ENCODE measurements at regions not wholly inside any gene's neighbourhood (a gene's known extent, or its start where the extent isn't known, plus 50 kb on each side); places are given as distances from the start of the nearest gene placed in this dataset.
"Not testable (repeated sequence)": the region's sequence is repeated elsewhere in the genome, so short reads cannot be mapped to it uniquely, and the experiment has no call there.

DNA sequence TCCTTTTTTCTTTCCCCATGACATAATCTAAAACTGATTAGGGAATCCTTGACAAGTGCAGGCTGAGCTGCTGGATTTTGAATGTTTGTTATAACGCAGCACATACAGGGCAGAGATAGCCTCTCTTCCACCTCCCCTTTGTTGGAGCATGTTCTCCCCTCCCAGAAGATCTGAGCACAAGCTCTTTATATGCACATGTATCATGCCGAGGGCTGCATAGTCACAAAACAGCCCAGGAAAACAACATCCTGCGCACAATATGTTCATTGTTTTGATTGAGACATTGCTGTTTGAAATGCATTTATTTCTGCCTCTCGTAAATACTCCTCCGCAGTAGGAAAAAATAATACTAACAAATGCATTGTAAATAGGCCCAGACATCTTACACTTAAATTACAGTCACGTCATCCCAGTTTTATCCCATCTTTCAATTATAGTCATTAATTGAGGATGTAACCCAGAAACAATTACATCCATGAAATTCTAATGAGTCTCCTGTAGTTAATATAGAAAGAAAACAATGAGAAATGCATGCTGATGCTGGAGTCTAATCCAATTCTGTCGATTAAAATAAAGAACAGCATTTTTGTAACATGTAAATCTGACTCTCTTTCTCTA, 401.8 kb downstream of the BTG1 start:
- DNase-seq (ENCODE audit: low read depth, low spot score) = no peak

DNA sequence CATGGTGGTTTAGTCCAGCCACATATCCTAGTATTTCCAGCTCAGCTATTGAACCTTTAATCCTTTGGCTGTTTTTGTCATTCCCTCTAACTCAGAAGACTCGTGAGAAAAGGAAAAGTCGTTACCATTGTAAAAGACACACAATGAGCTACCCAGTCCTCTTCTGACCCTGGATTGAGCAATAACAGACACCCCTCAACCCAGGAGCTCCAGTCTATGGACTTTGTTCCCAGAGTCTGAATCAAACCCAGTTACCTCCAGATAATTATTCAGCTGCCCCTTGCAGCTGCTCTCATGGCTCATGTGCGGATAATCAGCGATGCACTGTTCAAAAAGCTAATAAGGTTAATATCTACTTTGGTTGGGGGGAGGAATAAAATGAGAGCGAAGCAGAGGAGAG, 402.4 kb downstream of the BTG1 start:
- DNase-seq (ENCODE audit: low read depth, low spot score) = no peak

DNA sequence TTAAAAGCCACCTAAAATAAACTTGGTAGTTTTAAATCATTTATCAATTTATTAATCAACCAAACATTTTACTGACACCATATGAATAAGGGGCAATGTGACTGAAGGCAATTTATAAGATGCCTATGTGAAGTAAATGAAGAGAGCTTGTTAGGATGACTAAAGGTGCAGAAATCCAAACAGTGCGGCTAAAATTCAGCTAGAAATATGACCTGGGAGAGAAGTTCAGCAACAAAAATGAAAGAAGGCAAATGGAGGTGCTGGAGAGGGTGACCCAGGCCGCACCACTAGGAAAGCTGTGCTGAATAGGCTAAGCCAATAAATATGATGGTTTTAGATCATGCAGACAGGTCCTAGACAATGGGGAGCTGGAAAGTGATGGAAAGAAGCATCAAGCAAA, 403.7 kb downstream of the BTG1 start:
- no peak for DNase-seq (ENCODE audit: low read depth, low spot score)

DNA sequence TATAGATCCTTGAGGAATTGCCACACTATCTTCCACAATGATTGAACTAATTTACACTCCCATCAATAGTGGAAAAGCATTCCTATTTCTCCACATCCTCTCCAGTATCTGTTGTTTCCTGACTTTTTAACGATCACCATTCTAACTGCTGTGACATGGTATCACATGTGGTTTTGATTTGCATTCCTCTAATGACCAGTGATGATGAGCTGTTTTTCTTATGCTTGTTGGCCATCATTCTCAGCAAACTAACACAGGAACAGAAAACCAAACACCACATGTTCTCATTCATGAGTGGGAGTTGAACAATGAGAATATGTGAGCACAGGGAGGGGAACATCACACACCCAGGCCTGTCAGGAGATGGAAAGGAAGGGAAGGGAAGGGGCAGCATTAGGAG, 411.8 kb downstream of the BTG1 start:
- not testable (repeated sequence) for DNase-seq (ENCODE audit: low read depth, low spot score)

DNA sequence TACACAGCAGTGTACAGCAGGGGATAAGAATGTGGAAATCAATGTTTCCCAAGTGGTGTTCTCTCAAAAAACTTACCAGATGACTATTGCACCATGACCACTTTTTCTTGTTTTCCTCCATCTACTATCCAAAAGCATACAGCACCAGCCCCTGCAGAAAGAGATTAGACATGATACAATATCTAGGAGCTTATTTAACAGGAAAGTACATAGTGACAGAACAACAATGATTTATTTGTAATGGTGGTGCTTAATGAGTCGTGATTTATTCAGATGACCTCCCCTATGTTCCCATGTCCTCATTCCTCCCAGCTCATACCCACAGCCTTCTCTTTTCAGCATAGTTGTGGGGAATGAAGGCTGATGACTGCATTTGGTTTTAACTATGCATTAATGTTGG, 413.6 kb downstream of the BTG1 start:
- no peak for DNase-seq (ENCODE audit: low read depth, low spot score)

DNA sequence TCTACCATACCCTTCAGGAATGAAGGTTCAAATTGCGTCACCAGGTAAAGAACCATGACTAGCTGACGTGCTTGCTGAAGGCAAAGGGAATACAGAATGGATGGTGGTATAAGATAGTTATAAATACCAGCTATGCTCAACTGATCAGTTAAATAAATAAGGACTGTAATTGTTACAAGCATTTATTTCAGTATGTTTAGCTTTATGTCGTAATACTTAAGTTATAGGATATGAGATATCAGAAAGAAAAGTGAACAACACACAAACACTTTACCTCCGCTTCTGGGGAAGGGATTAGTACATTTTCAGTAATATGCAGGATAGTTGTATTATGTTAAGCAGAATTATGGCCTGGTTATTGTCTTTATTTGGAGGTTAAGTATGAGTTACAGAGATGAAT, 416.1 kb downstream of the BTG1 start:
- no peak for DNase-seq (ENCODE audit: low read depth, low spot score)

DNA sequence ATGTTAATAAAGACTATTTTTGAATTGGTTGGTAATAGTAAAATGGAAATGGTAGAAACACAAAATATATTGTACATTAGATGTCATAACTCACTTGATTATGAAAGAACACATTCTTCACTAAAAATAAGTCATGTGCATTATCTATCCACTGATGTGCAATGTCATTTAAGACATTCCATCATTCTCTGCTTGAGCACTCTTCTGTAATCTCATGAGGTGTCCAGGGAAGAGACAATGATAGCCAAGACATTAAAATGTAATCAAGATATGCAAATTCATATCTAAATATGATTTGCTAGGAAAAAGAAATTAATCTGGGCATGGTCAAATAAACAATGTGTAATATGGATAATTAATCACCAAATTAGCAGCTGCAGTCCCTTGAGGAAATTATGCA, 422.5 kb downstream of the BTG1 start:
- no peak for DNase-seq (ENCODE audit: low read depth, low spot score)

DNA sequence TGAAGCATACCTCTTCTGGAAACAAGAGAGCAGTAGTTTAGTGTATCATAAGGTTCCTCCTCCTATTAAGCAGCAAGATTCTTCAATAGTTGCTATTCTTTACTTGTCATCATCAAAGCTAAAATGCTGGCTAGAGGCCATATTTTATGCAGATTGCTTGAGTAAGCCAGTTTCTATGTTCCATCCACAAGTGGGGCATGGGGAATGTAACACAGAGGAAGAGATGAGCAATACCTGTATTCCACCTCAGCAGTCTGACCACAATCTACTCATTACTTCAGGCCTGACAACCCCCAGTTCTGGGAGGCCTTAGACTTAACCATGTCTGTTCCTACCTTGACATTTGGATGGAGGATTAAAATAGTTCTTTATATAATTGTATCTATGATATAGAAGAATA, 423.6 kb downstream of the BTG1 start:
- DNase-seq (ENCODE audit: low read depth, low spot score) = no peak

DNA sequence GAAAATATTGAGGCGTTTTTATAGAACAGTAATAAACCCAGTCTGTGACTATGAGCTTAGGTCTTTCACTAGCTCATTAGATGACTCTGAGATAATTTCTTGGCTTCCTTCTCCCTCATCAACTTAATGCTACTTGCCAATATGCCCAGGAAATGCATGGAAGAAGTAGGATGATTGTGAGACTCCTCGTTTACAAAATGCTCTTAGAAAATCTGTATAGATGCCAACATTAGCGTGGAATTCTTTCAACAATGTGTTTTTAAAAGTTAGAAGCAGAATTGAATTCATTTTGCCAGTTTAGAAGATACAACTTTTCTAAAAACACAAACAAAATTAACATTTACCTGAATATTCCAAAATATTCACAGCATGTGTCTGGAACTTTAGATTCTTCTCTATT, 424.6 kb downstream of the BTG1 start:
- DNase-seq (ENCODE audit: low read depth, low spot score) = no peak

DNA sequence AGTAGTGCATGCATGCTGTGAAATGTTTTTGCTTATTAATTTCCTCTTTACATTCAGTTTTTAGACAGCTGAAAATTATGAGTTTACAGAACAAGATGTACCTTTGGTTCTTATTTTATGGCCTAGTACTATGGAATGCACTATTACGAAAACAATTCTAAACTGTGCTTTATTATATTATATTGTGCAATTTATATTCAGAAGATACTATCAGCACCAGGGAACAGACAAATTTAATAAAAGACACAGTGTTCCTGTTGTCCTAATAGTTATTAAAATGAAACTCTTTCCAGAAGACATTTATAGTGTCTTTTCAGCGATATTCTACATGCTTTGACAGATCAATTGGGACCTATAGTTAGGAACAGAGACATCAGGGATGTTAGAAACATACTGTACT, 427.3 kb downstream of the BTG1 start:
- DNase-seq (ENCODE audit: low read depth, low spot score) = no peak

DNA sequence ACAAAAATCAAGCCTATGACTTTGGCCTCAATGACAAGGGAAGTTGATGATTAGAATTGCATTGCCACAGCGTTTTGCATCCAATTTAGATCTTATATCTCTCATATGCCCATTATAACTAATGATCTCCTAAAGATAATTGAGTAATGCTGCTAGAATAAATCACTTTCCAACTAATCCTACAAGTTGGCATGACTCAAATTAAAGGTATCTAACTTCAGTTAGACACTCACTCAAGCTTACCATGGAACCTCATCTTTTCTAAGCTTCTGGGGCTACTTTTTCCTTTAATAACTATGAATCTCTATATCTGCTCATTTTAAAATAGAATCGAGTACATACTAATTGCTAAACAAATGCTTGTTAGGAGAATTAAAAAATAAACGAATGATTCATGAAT, 427.8 kb downstream of the BTG1 start:
- no peak for DNase-seq (ENCODE audit: low read depth, low spot score)

DNA sequence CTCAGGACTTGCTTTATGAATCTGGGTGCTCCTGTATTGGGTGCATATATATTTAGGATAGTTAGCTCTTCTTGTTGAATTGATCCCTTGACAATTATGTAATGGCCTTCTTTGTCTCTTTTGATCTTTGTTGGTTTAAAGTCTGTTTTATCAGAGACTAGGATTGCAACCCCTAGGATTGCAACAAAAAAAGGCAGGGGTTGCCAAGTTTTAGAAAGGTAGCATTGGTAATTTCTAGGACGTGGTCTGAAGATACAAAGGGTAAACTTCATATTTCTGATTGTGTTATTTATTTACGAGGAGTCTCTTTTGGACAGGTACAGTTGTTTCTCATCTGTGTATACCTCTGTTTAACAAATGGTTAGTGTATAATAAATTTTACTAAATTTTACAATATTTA, 433.7 kb downstream of the BTG1 start:
- DNase-seq (ENCODE audit: low read depth, low spot score) = not testable (repeated sequence)

DNA sequence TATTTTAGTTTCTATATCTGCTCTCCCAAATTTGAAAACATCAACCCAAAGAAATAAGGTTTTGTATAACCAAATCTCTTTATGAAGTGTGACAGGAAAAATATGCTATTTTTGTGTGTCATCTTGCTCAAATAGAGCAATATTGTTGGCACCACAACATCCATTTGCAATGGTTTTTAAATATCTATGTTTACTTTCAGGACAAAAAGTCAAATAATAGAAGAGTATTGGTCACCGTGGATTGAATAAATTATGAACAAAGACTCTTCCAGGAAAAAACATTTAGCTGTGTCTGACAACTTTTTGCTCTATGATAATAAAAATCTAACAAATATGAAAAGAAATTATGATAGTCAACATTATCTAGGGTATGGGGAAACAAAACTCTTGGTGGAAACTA, 439.2 kb downstream of the BTG1 start:
- DNase-seq (ENCODE audit: low read depth, low spot score) = no peak

DNA sequence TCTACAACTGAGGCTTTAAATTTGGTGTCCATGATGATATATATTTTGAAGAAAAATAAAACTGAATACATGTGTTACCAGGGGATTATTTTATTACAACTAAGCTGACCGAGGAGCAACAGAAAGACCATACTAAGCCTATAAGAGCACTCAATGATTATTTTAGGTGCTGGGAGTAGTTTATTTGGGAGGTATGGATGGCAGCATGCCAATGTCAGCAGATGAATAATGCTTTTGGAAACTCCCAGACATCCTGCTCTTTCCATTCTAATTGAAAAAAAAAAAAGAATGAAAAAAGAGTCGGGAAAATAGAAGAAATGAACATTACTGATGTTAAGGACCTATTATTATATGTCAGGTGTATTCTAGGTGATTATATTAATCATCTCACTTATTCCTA, 441.2 kb downstream of the BTG1 start:
- DNase-seq (ENCODE audit: low read depth, low spot score) = peak; percentile 57

DNA sequence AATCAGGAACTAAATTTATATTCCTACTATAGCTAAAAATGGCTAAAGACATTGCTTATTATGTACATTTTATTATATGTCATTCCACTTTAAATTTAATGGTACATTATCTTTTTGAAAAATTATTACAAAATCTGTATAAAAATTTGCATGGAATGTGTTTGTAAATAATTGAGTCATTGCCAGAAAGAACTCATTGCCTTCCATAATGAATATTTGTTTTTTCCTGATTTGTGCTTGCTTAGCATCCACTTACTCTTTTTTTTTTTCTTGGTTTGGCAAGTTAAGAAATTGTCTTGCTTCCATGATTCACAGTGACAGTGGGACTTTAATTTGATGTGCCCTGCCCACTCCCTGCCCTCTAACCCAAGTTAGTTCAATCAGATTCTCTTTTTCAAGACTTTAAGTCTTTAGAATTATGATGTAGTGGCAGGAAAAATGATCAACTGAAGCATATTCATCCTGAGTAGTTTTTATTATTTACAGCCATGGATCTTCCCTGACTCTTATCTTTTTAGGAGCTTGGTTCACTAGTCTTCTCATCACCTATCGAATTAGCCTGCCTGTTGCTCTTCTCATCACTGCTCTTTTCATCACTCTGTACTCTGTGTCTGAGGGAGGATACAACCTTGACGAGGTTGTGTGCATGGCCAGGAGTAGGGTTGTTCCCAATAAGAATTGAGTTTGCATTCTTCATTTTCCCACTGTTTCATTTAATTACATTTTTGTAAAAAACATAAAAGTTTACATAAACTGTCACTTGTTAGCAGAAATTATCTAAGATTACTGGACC, 442.0 kb downstream of the BTG1 start:
- no peak for DNase-seq (ENCODE audit: low read depth, low spot score)

DNA sequence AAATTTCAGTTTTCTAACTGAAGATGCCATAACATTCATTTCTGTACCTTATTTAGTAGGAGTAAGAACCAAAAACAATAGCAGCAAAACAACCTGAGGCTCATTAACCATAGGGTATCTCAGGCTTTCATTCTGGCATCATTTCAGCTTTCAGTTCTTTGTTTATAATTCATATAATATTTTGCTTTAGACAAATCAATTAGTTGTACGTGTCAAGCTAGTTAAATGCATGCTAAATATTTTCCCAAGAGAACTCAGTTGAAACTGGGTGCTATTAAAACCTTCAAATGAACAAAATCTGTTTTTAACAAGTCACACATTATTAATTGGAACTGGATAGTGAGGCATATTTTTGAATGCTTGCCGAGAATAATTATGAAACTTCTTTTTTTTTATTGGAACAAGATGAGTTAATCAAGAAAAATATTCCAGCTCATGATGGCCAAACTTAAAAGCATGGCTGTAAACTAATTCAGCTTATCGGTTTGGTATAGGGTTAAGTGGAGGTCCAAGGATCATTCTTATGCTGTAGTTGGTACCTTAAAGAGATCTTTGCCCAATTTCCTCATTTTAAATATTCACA, 442.7 kb downstream of the BTG1 start:
- DNase-seq (ENCODE audit: low read depth, low spot score) = no peak

DNA sequence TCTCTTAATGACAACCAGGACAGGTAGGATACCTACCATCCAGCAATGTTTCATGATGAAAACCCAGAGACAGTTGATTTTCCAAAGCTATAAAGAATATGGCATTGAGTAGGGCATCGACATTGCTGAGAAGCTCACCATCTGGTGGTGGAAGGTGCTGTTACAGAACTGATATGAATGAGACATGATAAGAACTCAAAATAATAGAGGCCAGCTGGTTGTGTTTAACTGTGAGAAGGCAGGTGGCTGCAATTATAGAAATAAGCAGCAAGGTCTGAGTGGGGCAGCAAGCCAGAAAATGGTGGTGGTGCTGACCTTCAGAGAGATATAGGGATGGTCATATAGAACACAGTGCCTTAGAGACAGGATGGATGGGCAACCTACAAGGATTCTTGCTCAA, 449.7 kb downstream of the BTG1 start:
- DNase-seq (ENCODE audit: low read depth, low spot score) = no peak

DNA sequence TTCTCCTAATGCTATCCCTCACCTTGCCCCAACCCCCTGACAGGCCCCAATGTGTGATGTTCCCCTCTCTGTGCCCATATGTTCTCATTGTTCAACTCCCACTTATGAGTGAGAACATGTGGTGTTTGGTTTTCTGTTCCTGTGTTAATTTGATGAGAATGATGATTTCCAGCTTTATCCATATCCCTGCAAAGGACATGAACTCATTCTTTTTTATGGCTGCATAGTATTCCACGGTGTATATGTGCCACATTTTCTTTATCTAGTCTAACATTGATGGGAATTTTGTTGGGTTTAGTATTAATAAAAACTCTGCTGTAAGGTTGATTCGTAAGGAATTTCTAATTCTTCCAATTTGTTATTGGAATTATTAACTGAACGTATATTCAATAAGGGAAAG, 450.2 kb downstream of the BTG1 start:
- not testable (repeated sequence) for DNase-seq (ENCODE audit: low read depth, low spot score)

DNA sequence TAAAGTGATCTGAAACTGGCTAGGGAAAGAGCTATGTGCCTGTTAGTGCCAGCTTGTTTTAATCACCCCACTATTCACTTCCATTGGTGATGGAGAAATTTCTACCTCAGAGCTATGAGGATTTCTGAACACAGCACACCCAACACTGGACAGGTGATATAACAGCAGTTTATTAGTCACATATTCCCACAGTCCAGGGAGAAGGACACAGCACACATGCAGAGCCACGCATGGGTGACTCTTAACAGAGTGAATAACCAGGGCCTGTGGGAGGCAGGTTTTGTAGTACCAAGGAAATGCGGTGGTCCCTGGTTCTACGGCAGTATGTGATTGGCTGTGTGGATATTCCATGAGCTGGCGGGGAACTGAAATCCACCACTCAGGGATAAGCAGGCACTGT, 455.1 kb downstream of the BTG1 start:
- DNase-seq (ENCODE audit: low read depth, low spot score) = no peak

DNA sequence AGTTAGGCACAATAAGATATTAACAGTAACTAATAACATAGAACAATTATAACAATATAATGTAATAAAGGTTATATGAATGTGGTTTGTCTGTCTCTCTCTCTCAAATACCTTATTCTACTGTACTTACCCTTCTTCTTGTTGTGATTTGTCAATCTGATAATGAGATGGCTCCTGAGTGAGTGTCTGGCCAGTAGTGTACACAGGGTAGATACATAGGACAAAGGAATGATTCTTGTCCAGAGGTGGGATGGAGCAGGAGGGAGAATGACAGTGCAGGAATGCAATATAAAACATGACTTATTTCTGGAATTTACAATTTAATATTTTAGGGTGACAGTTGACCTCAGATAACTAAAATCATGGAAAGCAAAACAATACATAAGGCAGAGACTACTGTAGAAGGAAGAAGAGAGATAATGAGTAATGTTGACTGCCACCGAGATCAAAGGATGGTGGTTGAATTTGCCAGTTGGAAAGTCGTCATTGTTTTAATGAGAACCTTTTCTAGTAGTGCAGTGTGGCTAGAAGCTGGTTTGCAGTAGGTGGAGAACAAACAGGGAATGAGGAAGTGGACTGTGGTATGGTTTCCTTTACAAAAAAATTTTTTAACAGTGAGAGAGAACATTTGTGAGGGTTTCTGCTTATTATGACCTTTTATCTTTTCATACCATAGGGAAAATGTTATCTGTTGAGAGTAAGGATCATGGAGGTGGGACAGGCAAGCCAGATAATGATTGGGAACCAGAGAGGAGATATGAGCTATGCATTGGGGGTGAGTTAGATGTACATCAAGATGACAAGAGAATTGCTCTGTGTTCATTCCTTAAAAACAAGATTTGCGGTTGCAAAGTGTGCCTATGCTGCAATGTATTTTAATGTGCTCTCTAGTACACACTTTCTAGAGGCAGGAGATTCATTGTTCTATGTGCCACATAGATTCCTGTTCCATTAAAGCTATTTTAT, 458.3 kb downstream of the BTG1 start:
- DNase-seq (ENCODE audit: low read depth, low spot score) = no peak

DNA sequence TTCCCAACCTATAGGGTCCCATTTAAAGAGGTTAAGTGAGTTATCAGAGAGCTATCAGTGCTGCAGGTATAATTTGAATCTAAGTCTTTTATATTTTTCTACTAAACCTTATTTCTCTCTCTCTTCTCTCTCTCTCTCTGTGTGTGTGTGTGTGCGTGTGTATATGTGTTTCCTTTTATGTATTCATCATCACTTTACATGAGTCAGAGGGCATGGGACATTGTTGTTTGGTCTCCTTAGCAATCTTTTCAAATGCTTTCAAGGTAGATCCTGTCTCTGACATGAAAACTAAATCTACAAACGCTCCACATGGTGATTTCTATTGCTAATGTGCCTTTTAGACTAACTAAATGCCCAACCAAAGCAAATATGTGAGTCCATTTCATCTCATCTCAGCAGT, 459.7 kb downstream of the BTG1 start:
- no peak for DNase-seq (ENCODE audit: low read depth, low spot score)

DNA sequence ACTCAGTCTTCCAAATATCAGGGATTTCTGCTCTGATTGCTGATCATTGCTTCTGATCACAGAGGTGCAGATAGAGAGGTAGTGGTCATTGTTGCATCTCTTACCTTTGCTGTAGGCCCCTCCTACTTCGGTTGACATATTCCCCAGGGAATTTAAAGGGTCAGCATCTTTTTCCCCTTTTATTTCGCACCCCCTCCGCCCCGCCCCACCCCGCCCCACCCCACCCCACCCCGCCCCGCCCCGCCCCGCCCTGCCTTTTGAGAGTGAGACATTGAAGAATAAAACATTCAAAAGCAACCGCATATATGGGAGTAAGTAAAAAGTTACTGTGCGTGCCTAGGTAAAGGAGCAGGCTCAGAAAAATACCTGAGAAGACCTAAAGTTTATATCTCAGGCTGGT, 463.9 kb downstream of the BTG1 start:
- DNase-seq (ENCODE audit: low read depth, low spot score) = no peak

Data from smooth muscle cell of the brain vasculature (primary cell).